HT1080 (cell line): ENCODE measurements at regions not wholly inside any gene's neighbourhood (a gene's known extent, or its start where the extent isn't known, plus 50 kb on each side); places are given as distances from the start of the nearest gene placed in this dataset.
A peak's percentile ranks its signal among the peaks of the same experiment; 100 is the strongest.
"Not testable (repeated sequence)": the region's sequence is repeated elsewhere in the genome, so short reads cannot be mapped to it uniquely, and the experiment has no call there.

Experiments
- DNase-seq: peaks from one replicate; pipeline ENCODE4 v3.0.0-alpha.2; 2015; ENCODE audit warnings: low read depth

DNA sequence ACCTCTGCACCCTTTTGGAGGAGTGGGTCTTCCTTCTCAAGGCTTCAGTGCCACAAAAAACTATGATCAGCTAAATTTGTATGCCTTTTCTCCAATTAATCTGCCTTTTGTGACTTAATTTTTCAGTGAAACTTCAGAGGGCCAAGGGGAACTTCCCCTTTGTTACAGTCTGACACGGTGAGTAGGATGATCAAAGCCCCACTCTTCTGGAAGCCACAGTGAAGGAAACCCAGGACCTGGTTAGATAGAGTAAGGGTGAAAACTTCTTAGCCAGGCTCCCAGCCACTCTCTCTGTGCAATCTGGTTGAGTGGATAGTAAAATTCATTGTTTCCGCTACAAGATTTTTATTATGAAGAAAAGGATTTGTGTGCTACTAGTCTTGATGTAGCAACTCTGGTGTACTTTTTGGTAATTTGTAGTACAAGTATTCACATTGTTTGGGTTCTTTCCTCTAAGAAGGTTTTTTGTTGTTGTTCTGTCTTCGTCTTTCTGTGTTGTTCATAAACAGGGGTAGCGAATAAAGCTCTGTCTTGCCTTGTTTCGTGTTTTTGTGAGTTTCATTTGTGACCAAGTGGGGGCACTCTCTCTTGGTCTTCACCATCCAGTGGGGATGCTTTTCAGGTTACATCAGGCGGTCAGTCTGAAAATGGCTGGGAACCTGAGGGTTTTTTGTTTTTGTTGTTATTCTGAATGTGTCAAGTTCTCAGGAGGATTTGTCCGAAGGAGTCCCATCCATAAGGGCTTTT is 268.5 kb upstream of the NPSR1 start:
- no peak for DNase-seq

DNA sequence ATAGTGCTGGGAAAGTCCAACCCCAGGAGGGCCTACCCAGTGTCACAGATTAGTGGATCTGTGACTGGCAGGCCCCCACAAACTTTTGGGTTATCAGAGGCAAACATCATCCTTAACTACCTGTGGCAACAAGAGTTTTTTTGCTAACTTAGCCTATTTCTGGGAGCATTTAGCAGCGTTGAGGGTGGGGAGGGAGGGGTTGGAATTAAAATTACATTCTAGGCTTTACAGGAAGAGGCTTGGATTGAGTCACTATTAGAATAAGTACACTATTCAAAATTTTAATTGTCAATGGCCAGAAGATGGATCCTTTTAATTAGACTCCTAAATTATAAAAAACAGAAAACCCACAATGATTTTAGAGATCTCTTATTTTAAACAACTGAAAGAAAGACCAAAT is 267.9 kb upstream of the NPSR1 start:
- DNase-seq: no peak

DNA sequence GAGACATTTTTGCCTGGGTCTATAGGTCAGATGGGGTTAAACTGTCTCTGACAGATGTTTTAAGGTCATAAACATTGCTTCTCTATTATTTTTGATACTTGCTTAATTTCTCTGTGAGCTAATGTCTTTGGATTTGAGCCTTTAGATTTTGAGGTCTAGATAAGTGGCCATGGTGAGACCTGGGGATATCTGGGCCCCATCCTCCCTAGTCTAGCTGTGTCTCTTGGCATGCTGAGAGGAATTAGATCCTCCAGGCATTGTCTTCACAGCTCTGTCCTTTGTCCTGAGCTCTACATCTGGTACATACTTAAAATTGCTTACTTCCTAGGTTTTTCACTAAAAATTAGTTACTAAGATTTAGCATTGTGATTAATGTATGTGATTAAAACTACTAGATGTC is 265.0 kb upstream of the NPSR1 start:
- DNase-seq: no peak

DNA sequence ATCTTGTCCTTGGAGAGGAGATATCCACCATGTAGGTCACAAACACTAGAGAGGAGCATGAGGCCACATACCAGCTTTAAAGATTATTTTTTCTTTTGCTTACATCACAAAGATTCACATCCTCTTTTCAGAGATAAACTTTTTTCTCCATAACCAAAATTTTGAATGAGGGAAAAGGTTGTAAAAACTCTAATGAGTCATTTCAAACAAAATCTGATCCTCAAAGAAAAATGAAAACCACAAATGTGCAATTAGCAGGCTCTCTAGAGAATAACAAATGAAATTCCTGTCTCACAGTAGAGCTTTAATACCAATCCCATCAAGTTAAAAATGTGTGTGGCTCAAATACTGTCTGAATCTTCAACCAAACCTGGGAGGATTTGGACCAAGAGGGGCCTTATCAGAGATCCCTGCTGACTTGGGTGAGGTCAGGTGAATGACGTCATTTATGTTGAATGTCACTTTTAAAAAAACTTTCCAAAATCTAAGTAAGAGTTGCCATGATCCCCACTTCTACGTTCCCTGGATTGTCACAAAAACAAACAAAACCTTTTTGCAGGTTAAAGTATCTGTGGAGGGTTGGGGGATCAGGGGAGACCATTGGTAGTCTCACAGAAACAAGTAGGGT is 261.5 kb upstream of the NPSR1 start:
- no peak for DNase-seq

DNA sequence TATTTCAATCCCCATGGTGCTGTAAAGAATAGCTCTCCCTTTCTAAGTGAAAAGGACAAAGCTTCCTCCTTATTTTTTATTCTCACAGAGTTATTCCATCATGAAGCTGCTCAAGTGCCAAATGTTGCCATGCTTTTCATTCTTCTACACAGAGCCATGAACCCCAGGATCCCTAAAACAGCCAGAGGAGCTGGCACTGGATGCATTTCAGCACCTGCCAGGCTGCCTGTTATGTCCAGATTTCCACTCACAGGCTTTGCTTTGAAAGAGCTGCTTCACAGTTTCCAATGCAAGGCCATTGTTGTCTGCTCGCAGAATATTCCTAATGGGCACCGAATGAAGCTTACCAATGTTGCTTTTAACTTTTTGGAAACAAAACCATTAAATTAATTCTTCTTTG is 256.2 kb upstream of the NPSR1 start:
- no peak for DNase-seq

DNA sequence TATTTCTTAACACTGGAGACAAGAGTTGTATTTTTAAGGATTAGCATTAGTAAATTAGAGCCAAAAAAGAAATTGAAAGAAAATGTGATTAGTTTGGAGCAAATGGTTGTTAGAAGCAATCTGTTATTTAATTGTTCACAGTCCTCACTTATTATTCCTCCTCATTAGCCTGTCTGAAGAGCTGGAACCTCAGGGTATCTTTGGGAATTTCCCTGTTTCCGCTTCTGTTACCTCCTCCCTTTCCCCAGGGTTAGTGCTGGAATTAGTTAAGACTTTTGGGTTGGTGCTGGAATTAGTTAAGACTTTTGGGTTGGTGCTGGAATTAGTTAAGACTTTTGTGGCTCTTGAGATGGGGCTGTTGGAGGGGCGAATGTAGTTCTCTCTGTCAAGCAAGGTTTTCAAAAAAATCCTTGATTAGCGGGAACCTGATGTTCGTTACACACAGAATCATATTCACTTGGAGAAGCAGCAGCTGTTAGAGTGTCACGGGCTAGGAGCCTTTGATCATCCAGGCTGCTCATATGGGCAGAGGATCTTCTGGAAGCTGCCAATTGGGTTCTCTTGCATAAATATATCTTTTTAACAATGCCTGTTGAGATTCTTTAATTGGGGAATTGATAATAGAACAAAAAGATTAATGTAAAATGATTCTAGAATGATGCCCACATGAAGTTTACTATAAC is 251.0 kb upstream of the NPSR1 start:
- DNase-seq: no peak

DNA sequence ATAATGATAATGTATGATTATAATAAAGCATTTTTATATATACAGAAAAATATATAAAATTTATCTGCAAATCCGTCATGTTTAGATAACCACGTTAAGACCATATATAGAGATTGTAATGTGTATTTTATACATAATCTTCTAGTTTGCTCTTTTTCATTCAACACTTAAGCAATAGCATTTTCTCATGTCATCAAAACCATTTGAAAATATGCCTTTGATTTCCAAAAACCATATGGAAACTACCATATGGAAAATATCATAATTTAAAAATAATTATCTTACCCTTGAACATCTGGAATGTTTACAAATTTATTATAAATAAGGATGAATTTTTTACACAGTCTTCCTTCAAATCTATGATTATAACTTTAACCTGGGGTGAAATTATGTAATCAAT is 250.4 kb upstream of the NPSR1 start:
- no peak for DNase-seq

DNA sequence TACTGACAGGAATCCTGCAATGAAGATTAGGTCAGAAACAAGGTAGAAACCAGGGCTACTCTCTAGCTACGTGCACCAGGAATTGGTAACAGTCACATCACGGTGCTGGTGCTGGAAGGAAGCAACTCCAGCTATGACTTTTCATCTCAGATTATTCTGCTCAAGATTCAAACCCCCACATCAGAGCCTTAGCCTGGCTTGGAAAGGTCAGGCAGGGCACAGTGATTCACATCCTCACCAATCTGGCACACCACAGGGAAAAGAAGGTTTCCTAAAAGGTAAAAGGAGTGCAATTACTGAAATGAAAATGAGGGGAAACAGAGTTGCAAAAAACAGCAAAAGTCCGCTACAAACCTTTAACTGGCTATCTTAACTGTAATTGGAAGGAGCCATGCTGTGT is 240.2 kb upstream of the NPSR1 start:
- DNase-seq: peak; percentile 44

DNA sequence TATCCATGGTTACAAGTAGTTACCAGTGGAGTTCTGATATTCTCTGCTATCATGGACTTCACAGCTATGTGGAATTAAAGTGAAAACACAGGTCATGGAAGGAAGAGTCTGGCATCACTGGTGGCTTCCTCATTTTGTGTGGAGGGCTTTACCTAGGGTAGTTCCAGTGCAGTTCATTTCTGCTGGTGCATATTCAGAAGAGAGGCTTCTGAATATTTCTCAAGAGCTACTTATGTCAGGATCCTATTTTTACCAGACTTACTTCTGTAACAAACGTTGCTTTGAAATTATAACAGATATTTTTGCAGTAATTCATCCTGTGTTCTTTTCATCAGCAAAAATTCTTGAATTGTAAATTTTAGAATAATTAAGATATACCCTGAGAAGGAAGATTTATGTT is 236.5 kb upstream of the NPSR1 start:
- DNase-seq: no peak

DNA sequence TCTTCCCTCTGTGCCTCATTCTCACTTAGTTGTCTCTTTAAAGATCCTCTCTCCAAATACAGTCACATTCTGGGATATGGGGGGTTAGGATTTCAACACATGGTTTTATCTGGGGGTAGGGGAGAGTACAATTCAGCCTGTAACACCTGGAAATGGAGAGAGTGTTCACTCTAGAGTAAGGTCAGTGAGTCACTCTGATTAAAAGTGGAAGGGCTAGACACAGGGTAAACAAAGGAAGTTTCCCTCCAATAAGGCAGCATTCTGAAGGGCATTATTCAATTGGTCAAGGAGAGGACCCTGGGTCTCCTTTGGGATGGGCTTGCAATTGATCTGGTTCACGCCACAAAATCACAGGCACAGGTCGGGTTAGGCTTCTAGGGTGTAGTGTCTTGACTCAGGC is 232.8 kb upstream of the NPSR1 start:
- DNase-seq: no peak

DNA sequence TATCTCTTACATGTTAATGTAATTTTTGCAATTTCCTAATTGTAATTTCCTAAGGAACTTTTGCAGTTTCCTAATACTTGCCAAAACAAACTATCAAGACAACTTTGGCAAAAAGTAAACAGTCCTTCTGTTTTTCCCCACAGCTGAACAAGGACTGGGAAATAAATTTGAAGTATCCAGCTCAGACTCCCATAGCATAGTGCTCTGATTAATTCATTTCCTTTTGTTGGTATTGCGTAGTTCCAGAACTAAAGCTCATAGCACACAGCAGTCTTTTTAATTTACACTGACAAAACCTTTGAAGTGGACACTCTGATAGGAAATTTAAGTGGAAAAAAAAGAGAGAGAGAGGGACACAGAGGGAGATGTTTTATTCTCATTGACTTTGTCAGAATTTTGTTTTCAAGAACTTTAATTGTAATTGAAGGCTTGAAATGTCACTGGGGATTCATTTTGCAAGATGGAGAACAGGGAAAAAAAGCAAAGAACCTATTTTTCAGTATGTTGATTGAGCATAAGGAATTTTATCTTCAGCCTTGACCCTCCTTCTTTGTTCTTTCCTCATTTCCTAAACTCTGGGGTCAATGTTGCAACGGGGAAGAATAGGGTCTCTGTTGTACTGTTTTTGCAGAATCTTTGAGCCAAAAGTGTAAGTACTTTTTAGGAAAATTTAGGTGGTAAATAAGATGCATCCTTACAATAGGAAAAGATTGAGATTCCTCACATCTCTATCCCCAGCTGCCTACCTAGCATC is 232.2 kb upstream of the NPSR1 start:
- no peak for DNase-seq

DNA sequence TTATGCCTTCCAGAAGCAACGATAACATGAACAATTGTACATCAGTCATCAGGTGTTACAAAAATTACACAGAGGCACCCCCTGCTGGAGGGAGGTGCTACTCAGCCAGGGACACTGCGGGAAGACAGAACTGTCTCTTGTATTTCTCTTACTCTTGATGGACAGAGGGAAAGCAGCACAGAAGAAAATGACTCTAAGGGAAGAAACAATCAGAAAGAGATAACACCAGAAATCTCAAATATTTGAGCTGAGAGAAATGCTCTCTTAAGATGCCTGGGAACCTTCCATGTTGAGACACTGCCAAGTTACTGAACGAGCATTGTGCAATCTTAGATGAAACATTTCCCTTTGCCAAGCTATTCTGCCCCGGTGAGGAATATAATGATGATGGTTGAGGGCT is 227.6 kb upstream of the NPSR1 start:
- DNase-seq: peak; percentile 51

DNA sequence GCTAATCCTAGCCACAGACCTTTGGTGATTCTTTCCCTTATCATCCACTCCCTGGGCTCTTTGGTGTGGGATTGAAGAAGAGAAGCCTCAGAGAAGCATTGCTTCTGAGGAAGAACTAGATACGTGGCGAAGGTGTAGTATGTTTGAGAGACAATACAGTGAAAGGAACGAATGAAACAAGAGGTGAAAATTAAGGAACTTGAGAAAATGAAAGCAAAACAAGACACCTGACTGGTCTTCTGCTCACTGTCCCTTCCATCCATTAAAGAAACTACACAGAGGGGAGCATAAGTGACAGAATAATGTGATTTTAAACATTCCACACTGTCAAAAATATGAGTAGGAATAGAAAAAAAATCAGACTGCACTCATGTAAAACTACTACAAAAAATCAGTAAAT is 219.6 kb upstream of the NPSR1 start:
- no peak for DNase-seq

DNA sequence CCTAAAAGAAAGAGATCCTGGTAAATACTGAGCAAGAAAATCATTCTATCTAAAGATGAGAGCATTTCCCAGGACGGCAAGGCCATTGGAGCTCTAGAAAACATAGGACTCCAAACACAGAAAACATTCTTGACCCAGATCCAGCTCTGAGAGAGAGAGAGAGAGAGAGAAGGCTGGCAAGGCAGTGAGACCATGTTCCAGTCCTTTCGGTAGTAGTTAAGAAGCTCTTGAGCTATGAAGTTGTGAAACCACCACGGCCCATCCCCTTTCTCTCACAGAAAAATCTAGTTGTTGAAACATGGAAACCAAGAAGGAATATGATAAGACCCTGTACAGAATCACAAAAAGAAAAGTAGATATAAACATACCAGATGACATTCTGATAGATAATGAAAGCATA is 212.4 kb upstream of the NPSR1 start:
- DNase-seq: no peak

DNA sequence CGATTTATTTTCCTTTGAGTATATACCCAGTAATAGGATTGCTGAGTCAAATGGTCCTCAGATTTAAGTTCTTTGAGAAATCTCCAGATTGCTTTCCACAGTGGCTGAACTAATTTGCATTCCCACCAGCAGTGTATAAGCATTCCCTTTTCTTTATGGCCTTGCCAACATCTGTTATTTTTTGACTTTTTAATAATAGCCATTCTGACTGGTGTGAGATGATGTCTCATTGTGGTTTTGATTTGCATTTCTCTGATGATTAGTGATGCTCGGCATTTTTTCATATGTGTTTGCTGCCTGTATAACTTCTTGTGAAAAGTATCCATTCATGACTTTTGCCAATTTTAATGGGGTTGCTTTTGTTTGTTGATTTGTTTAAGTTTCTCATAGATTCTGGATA is 209.5 kb upstream of the NPSR1 start:
- not testable (repeated sequence) for DNase-seq

DNA sequence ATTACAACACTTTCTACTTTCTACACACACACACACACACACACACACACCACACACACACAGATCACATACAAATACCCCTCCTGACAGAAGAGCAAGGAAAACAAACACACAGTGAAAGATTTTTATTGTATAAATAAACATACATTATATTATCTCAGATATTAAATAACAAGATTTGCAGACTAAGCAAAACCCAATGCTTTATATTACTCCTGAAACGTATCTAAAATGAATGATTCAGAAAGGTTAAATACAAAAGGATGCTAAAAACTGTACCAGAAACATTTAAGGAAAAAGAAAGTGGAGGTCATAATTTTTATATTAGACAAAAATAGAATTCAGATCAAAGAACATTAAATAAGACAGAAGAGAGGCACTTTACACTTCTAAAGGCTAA is 208.3 kb upstream of the NPSR1 start:
- no peak for DNase-seq

DNA sequence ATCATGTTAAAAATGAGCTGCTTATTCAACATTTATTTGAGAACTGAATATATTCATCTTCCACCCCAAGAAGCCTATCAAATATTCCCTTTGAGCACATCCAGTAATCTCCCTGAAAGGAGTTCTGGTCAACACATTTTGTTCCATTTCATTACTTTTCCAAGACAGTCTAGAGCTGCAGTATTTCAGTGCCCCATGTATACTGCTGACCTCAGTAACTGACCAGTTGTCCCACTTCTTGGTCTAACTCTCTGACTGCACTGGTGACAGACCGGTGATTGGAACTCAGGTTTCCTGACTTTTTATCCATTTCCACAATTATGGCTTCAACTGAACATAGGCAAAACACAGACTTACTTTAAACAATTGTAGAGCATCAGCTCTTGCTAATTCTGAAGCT is 206.8 kb upstream of the NPSR1 start:
- DNase-seq: no peak

DNA sequence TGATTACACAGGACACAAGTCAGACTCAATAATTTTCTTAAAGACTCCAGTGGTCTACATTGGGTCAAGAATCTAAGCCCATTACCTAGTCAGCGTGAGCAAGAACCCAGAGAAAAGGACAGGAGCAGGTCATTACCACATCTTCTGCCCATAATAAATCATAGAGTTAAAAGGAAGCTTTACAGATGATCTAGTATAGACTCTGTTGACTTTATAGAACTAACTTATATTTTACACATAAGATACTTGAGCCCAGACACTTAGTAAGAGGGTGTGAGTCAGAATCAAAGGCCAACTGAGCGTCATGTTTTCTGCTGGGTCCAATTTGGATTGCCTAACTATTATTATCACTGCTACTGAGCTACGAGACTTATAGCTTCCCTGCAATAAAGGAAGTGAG is 206.1 kb upstream of the NPSR1 start:
- DNase-seq: peak; percentile 64

DNA sequence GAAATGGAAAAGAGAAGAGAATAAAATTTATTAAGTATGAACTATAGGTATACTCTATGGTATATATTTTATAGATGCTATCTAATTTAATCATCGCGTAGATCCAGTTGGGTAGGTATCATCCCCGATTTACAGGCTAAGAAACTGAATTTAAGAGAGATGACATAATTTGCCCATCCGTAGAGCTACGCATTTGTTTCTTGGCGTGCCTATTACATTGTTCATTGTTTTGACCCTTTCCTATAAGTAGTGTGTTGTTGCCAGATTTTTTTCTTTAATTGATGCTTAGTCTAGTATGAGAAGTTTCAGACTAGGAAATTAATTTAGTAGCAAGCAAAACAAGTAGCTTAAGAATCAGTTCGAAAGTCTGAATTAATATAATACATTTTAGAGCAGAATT is 205.7 kb upstream of the NPSR1 start:
- DNase-seq: no peak

DNA sequence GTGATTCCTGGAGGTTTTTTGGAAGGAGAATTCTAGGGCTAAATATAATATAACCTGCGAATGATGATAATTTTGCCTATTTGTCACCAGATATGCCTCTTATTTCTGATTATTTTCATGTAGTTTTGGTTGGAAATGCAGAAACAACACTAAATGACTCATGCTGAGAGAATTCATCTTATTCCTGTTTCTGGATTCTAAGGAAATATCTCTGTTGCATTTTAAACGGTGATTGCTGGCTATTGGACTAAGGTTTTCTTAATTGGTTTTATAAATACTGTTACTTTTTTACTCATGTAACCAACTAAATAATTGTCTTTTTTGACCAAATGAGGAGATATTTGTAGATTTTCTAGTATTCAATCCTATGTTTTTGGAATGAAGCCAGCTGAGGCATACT is 204.9 kb upstream of the NPSR1 start:
- peak; percentile 31 for DNase-seq

DNA sequence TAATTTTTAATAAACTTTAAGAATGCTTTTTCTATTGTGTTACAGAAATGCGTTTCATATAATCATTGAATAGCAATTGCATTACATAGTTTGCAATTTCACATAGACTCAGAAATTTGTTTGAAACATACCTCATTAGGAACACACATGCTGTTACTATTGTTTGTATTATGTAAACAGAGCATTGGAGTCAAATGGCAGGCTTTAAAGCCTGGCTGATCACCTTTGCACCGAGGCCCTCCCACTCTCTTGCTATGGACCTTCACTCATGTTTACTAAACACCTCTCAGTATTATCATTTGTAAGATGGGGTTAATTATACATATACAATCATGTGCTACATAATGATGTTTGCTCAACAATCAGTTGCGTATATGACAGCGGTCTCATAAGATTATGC is 203.6 kb upstream of the NPSR1 start:
- no peak for DNase-seq

DNA sequence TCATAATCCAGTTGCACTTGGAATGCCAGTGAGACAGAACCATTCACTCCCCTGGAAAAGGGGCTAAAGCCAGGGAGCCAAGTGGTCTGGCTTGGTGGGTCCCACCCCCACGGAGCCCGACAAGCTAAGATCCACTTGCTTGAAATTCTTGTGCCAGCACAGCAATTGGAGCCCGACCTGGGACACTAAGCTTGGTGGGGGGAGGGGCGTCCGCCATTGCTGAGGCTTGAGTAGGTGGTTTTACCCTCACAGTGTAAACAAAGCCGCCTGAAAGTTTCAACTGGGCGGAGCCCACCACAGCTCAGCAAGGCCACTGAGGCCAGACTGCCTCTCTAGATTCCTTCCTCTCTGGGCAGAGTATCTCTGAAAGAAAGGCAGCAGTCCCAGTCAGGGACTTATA is 200.7 kb upstream of the NPSR1 start:
- no peak for DNase-seq
